Keratinocyte (primary cell): ENCODE measurements at regions not wholly inside any gene's neighbourhood (a gene's known extent, or its start where the extent isn't known, plus 50 kb on each side); places are given as distances from the start of the nearest gene placed in this dataset.

ENCODE experiments used
- DNase-seq: peaks from one replicate; pipeline ENCODE4 v3.0.0-alpha.2; 2011; ENCODE audit warnings: low read depth, missing footprints, low spot score
- FAIRE-seq: peaks from 2 replicates; lab custom pipeline; 2011; peaks lifted over from hg19 to GRCh38; lab: Jason Lieb, UNC
- H2AFZ ChIP-seq: 2 replicates; pipeline ENCODE4 v1.6.0; 2012; ENCODE audit warnings: low read length, control low read depth, inconsistent platforms; ENCODE audit not compliant: control insufficient read depth
- H3K27ac ChIP-seq: 2 replicates; pipeline ENCODE4 v1.5.1; 2011; ENCODE audit warnings: low read length; ENCODE audit not compliant: control insufficient read depth, insufficient read depth
- H3K27me3 ChIP-seq: 3 replicates; pipeline ENCODE4 v1.6.0; 2011; ENCODE audit warnings: low read length; ENCODE audit not compliant: control insufficient read depth, insufficient read depth; ENCODE audit errors: extremely low read depth
- H3K36me3 ChIP-seq, 2 experiments: 2 replicates in 1 of 2; 3 replicates in 1 of 2; pipeline ENCODE4 v1.5.1; 2011; ENCODE audit warnings: low read length in 2 of 2, mild to moderate bottlenecking in 1 of 2; ENCODE audit not compliant: control insufficient read depth in 2 of 2, insufficient read depth in 2 of 2; ENCODE audit errors: extremely low read depth in 1 of 2
- H3K4me1 ChIP-seq: 3 replicates; pipeline ENCODE4 v1.5.1; 2011; ENCODE audit warnings: low read length; ENCODE audit not compliant: control insufficient read depth, insufficient read depth; ENCODE audit errors: extremely low read depth
- H3K4me2 ChIP-seq: 3 replicates; pipeline ENCODE4 v1.6.0; 2011; ENCODE audit warnings: low read depth, low read length; ENCODE audit not compliant: control insufficient read depth, insufficient read depth; ENCODE audit errors: extremely low read depth
- H3K4me3 ChIP-seq, 3 experiments: fragments of 200-600 bp in 1 of 3; sonication (generic) in 1 of 3; 2 replicates in 2 of 3; 3 replicates in 1 of 3; pipeline ENCODE4 v1.5.1; 2011 to 2016; ENCODE audit warnings: low read length in 3 of 3, mild to moderate bottlenecking in 3 of 3, control low read depth in 2 of 3, inconsistent platforms in 1 of 3, low read depth in 1 of 3, mixed read lengths in 1 of 3, mixed run types in 1 of 3, moderate library complexity in 1 of 3; ENCODE audit not compliant: control insufficient read depth in 2 of 3, insufficient read depth in 2 of 3; ENCODE audit errors: extremely low read depth in 1 of 3
- H3K79me2 ChIP-seq: 2 replicates; pipeline ENCODE4 v1.6.0; 2012; ENCODE audit warnings: low read length; ENCODE audit not compliant: control insufficient read depth, insufficient read depth
- H3K9ac ChIP-seq: 3 replicates; pipeline ENCODE4 v1.6.0; 2011; ENCODE audit warnings: low read length; ENCODE audit not compliant: control insufficient read depth, insufficient read depth; ENCODE audit errors: extremely low read depth
- H3K9me1 ChIP-seq: 3 replicates; pipeline ENCODE4 v1.6.0; 2011; ENCODE audit warnings: low read length; ENCODE audit not compliant: control insufficient read depth, insufficient read depth; ENCODE audit errors: extremely low read depth
- H3K9me3 ChIP-seq: 2 replicates; pipeline ENCODE4 v1.5.1; 2012; ENCODE audit warnings: low read depth, low read length; ENCODE audit not compliant: control insufficient read depth
- H4K20me1 ChIP-seq: 3 replicates; pipeline ENCODE4 v1.6.0; 2011; ENCODE audit warnings: low read length; ENCODE audit not compliant: control insufficient read depth, insufficient read depth; ENCODE audit errors: extremely low read depth
- EZH2 ChIP-seq: IDR thresholded peaks from one replicate; pipeline ENCODE4 v1.6.1; 2012; ENCODE audit warnings: inconsistent platforms, mild to moderate bottlenecking, low read length, moderate library complexity
- dilution Hi-C: fragments of 300-500 bp; cut with MboI; formaldehyde crosslinking; loops from one replicate; pipeline ENCODE4 v1.7.0; 2020; ENCODE audit warnings: low sequenced_read_pairs; ENCODE audit not compliant: extremely low pct_ligation_motif_present
- TF ChIP-seq, protein P1 (sequence below), 3 experiments: IDR thresholded peaks in 1 of 3; conservative IDR thresholded peaks in 1 of 3; optimal IDR thresholded peaks in 1 of 3; 2 replicates in 2 of 3; 3 replicates in 1 of 3; pipeline versions ENCODE3 to v1.5.1; 2011; ENCODE audit warnings: low read length in 3 of 3, mild to moderate bottlenecking in 3 of 3, moderate library complexity in 2 of 3, control low read depth in 1 of 3, inconsistent platforms in 1 of 3; ENCODE audit not compliant: insufficient read depth in 2 of 3; ENCODE audit errors: extremely low read depth in 1 of 3

DNA sequence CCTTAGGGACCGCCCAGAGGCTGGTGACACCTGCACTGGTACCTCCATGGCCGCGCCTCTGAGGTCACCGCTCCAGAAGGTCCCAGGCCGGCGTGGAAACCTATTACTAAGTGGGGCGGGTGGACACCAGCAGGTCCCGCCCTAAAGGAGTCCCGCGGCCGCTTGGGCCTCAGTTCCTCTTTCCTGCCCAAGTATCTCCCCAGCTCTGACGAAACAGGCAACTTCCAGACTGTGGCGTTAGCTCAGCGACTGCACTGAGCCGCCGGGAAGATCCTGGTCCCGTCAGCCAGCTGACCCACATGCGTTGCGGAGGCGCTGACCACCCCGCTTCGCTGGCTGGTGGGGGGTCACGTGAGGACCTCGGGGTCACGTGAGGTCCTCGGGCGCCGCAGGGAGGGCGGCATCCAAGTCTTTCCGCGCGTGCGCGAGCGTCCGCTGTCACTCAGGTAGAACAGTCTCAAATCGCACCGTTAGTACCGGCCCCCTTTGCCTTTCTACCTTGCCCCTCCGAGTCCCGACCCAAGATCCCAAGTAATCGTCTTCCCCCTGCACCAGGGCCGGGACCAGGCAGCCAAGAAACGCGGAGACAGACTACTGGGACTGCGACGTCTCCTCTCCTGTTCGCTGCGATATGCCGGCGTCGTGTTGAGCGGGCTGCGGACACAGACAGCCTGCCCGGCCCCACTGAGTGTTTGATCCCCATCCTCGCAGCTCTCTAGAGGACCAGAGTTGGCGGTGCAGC lies 53.7 kb upstream of the KDM4C start:
- Histone ChIP-seq H2AFZ (peak overlapping the region; percentile 91), H3K27me3 (no peaks in the 10 kb centered on the region), H3K4me3 (peak overlapping the region; percentile 65 to 87 (median 82)), H4K20me1 (no peaks in the 10 kb centered on the region), H3K4me2 (peak overlapping the region; percentile 84), H3K9me3 (no peaks in the 10 kb centered on the region), H3K36me3 (no peaks in the 10 kb centered on the region), H3K79me2 (no peaks in the 10 kb centered on the region), H3K27ac (peak overlapping the region; percentile 72), H3K4me1 (peaks cover 8% of the 10 kb centered on the region), H3K9ac (peak overlapping the region; percentile 84), H3K9me1 (no peaks in the 10 kb centered on the region)
- no peak for DNase-seq
- dilution Hi-C loops = no loop called here
- TF ChIP-seq, protein P1, sequence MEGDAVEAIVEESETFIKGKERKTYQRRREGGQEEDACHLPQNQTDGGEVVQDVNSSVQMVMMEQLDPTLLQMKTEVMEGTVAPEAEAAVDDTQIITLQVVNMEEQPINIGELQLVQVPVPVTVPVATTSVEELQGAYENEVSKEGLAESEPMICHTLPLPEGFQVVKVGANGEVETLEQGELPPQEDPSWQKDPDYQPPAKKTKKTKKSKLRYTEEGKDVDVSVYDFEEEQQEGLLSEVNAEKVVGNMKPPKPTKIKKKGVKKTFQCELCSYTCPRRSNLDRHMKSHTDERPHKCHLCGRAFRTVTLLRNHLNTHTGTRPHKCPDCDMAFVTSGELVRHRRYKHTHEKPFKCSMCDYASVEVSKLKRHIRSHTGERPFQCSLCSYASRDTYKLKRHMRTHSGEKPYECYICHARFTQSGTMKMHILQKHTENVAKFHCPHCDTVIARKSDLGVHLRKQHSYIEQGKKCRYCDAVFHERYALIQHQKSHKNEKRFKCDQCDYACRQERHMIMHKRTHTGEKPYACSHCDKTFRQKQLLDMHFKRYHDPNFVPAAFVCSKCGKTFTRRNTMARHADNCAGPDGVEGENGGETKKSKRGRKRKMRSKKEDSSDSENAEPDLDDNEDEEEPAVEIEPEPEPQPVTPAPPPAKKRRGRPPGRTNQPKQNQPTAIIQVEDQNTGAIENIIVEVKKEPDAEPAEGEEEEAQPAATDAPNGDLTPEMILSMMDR (optimal IDR thresholded peaks at IDR 0.05 in 1 of 3, IDR thresholded peaks at IDR 0.05 in 1 of 3, conservative IDR thresholded peaks at IDR 0.05 in 1 of 3; ENCODE audit: extremely low read depth in 1 of 3, insufficient read depth in 2 of 3, low read length in 3 of 3) = no peak
- TF ChIP-seq EZH2 = no peak
- FAIRE-seq = no peak

DNA sequence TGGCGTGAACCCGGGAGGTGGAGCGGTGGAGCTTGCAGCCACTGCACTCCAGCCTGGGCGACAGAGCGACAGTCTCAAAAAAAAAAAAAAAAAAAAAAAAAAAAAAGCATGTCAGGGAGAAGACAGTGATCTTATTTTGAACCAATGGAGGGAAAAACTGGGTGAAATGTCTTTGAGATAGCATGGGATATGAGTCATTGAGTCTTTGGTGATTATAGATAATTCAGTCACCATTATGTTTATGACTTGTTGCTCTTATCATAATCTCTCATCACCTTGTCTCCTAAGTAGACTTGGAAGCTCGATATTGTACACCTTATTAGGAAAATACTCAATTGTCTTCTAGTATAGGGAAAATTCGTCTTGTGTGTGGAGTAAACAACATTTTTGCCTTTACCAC lies 55.1 kb upstream of the KDM4C start:
- Histone ChIP-seq H2AFZ (no peak overlapping the region), H3K36me3 (no peaks in the 10 kb centered on the region), H3K9me1 (no peaks in the 10 kb centered on the region), H3K27me3 (no peaks in the 10 kb centered on the region), H3K27ac (no peak overlapping the region), H4K20me1 (no peaks in the 10 kb centered on the region), H3K9me3 (no peaks in the 10 kb centered on the region), H3K4me3 (no peak overlapping the region), H3K79me2 (no peaks in the 10 kb centered on the region), H3K9ac (no peak overlapping the region), H3K4me1 (peaks cover 8% of the 10 kb centered on the region), H3K4me2 (no peak overlapping the region)
- no peak for DNase-seq
- TF ChIP-seq, protein P1 (optimal IDR thresholded peaks at IDR 0.05 in 1 of 3, IDR thresholded peaks at IDR 0.05 in 1 of 3, conservative IDR thresholded peaks at IDR 0.05 in 1 of 3; ENCODE audit: extremely low read depth in 1 of 3, insufficient read depth in 2 of 3, low read length in 3 of 3) = no peak
- no peak for TF ChIP-seq EZH2
- dilution Hi-C loops = no loop called here
- no peak for FAIRE-seq
